ENCODE measurements at regions not wholly inside any gene's neighbourhood (a gene's known extent, or its start where the extent isn't known, plus 50 kb on each side); places are given as distances from the start of the nearest gene placed in this dataset.
A peak's percentile ranks its signal among the peaks of the same experiment; 100 is the strongest.
"Not testable (repeated sequence)": the region's sequence is repeated elsewhere in the genome, so short reads cannot be mapped to it uniquely, and the experiment has no call there.

GRCh38 chr2:125224830-125225229 lies 1199.7 kb downstream of the CNTNAP5 start:
- DNase-seq (ENCODE audit: low spot score), result peak; percentile 9

- DNase-seq (ENCODE audit: low spot score), result no peak
Measured at GRCh38 chr2:125227843-125228392, 1202.8 kb downstream of the CNTNAP5 start.

- no peak for DNase-seq (ENCODE audit: low spot score)
Measured at GRCh38 chr2:125240870-125241269, 1215.8 kb downstream of the CNTNAP5 start.

- DNase-seq (ENCODE audit: low spot score), result no peak
Measured at GRCh38 chr2:125243074-125243473, 1218.0 kb downstream of the CNTNAP5 start.

GRCh38 chr2:125254010-125254409 lies 1228.9 kb downstream of the CNTNAP5 start:
- DNase-seq (ENCODE audit: low spot score), result peak; percentile 1

GRCh38 chr2:125259451-125259850 lies 1234.4 kb downstream of the CNTNAP5 start:
- DNase-seq (ENCODE audit: low spot score), result no peak

- not testable (repeated sequence) for DNase-seq (ENCODE audit: low spot score)
Measured at GRCh38 chr2:125260366-125260930, 1235.4 kb downstream of the CNTNAP5 start.

- no peak for DNase-seq (ENCODE audit: low spot score)
Measured at GRCh38 chr2:125264453-125264852, 1239.4 kb downstream of the CNTNAP5 start.

GRCh38 chr2:125267683-125268082 lies 1242.6 kb downstream of the CNTNAP5 start:
- no peak for DNase-seq (ENCODE audit: low spot score)

GRCh38 chr2:125272651-125273050 lies 1247.6 kb downstream of the CNTNAP5 start:
- DNase-seq (ENCODE audit: low spot score), result no peak

GRCh38 chr2:125274718-125275117 lies 1249.6 kb downstream of the CNTNAP5 start:
- no peak for DNase-seq (ENCODE audit: low spot score)

- no peak for DNase-seq (ENCODE audit: low spot score)
Measured at GRCh38 chr2:125280265-125280664, 1255.2 kb downstream of the CNTNAP5 start.

GRCh38 chr2:125281242-125281641 lies 1256.2 kb downstream of the CNTNAP5 start:
- no peak for DNase-seq (ENCODE audit: low spot score)

- no peak for DNase-seq (ENCODE audit: low spot score)
Measured at GRCh38 chr2:125296742-125297141, 1271.7 kb downstream of the CNTNAP5 start.

- DNase-seq (ENCODE audit: low spot score), result no peak
Measured at GRCh38 chr2:125310657-125311364, 1285.7 kb downstream of the CNTNAP5 start.

GRCh38 chr2:125312342-125312741 lies 1287.3 kb downstream of the CNTNAP5 start:
- no peak for DNase-seq (ENCODE audit: low spot score)

GRCh38 chr2:125313806-125314205 lies 1288.7 kb downstream of the CNTNAP5 start:
- no peak for DNase-seq (ENCODE audit: low spot score)

- no peak for DNase-seq (ENCODE audit: low spot score)
Measured at GRCh38 chr2:125318740-125319139, 1293.7 kb downstream of the CNTNAP5 start.

GRCh38 chr2:125324273-125324672 lies 1299.2 kb downstream of the CNTNAP5 start:
- no peak for DNase-seq (ENCODE audit: low spot score)

- no peak for DNase-seq (ENCODE audit: low spot score)
Measured at GRCh38 chr2:125330133-125330532, 1305.0 kb downstream of the CNTNAP5 start.

- no peak for DNase-seq (ENCODE audit: low spot score)
Measured at GRCh38 chr2:125341353-125341752, 1314.6 kb upstream of the GYPC start.

GRCh38 chr2:125353542-125353941 lies 1302.4 kb upstream of the GYPC start:
- not testable (repeated sequence) for DNase-seq (ENCODE audit: low spot score)

- peak; percentile 3 for DNase-seq (ENCODE audit: low spot score)
Measured at GRCh38 chr2:125364192-125364983, 1291.6 kb upstream of the GYPC start.
